GM18502 (cell line): ENCODE measurements at regions not wholly inside any gene's neighbourhood (a gene's known extent, or its start where the extent isn't known, plus 50 kb on each side); places are given as distances from the start of the nearest gene placed in this dataset.

Source experiments
- ATAC-seq: cut with Tn5 transposase; IDR thresholded peaks from one replicate; pipeline ENCODE4 v1.9.1; 2021; ENCODE audit warnings: mild to moderate bottlenecking; ENCODE audit not compliant: unreplicated experiment, poor library complexity

DNA sequence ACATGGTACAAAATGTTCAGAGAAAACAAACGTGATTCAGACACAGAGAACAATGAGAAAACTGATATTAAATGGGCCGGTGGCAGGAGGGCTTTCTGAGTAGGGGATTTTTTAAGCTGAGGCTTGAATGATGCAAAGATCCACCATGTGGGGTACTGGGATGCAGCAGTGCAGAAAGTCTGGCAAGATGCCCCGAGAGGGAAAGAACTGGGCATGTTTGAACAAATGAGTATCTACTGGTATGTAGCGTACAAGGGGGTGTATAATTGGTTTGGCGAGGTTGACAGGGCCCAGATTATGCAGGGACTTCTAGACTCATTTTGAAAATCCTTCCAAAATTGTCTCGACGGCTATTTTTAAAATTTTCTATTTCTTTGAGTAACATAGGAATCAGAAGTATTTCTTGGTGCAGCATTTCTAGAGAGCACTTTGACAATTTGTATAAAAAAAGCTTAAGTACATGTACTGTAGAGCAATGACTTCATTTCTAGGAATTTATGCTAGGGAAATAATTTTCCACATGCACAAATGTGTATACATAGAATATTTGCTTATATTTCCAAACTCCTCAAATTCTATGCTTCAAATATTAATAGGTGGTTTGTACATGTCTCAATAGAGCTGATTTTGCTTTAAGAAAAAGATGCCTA is 119.6 kb upstream of the DOK5 start:
- ATAC-seq: no peak

GRCh38 chr20:54356801-54357200 is 118.6 kb upstream of the DOK5 start:
- no peak for ATAC-seq

DNA sequence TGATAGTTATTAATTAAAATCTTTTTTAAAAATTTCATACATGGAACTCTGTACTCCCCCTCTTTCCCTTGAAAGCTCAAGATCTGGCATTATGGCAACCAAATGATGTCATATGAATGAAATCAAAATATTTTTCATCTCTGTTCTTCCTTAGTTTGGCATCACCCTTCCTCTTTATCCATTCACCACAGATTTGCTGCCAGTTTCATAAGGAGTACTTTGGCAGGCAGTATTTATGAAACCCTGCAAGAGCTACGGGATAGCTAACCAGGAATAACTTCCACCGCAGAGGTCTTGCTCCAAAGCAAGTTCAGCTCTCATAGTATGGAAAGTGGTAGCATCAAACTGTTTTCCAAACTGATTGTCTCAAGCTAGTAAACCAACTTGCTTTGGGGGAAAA is 113.9 kb upstream of the DOK5 start:
- no peak for ATAC-seq

DNA sequence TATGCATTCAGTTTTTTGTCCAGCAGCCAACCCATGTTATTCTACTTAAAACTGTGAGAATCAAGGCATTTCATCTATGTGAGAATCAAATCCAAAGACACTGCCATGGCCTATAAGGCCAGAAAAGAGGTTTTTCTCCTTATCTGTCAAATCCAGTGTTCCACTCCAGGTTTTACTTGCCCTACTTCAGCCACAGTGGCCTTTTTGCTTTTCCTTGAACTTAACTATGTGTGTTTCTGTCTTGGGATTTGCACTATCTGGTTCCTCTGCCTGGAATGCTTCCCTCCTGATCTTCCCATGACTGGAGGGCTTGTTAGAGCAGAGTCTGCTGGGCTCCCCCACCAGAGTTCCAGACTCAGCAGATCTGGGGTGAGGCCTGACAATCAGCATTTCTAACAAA is 113.1 kb upstream of the DOK5 start:
- ATAC-seq: no peak

DNA sequence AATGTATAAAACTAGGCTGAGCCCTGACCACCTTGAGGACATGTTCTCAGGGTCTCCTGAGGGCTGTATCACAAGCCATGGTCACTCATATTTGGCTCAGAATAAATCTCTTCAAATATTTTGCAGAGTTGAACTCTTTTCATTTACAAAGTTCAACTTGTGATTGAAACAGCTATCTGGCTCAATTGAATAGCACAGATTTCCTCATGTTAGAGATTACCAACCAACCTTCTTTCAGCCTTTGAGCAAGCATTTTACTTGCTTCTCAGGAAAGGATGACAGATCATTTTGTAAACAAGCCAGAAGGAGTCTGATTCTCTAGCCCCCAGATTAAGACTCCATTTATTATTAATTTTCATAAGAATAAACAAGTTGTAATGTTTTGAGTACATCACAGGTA is 111.0 kb upstream of the DOK5 start:
- no peak for ATAC-seq

- no peak for ATAC-seq
Observed at GRCh38 chr20:54364919-54365318, 110.5 kb upstream of the DOK5 start.

DNA sequence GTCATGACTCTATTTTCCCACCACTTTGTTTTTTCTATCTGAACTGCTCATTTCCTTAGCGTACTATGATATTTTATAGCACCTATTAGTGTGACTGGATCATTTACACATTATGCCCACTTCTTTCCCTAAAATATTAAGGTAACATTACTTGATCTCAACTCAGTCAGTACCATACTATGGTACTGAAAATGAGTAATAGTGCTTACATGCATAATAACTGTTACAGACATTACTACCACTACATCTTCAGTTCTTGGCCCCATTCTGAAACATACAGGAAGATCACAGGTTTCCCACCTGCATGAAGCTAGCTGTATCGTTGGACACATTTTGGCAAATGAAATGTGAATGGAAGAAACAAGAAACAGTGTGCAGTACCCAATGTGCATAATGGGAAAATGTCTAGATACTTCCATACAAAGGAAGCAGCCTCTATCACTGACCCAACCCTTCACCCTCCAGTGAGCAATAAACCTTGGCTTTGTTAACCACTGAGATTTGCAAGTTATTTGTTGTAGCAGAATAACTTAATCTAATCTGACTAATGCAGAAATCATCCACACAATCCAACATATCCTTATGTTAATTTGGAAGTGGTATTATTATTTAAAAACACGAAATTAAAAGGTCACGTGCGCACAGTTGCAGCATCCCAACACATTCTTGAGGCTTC is 108.6 kb upstream of the DOK5 start:
- ATAC-seq: no peak

DNA sequence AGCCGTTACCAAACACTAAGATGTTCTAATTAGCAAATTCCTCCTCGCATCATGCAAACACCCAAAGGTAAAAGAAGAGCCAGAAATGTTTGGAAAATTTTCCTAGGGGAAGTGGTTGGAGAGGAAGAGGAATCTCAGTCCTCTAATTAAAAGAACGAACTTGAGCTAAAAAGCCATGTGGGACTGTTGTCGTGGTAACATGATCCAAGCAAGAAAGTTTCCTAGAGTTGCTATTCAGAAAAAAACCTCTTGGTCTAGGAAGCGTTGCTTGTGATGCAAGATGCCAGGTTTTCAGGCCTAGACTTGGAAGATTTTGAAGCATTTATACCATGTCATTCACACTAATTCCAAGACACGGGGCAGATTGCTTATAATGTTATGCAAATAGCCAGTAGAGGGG is 106.8 kb upstream of the DOK5 start:
- ATAC-seq: no peak

GRCh38 chr20:54372313-54372712 is 103.1 kb upstream of the DOK5 start:
- ATAC-seq: no peak

- no peak for ATAC-seq
Observed at GRCh38 chr20:54377992-54378773, 97.2 kb upstream of the DOK5 start.

DNA sequence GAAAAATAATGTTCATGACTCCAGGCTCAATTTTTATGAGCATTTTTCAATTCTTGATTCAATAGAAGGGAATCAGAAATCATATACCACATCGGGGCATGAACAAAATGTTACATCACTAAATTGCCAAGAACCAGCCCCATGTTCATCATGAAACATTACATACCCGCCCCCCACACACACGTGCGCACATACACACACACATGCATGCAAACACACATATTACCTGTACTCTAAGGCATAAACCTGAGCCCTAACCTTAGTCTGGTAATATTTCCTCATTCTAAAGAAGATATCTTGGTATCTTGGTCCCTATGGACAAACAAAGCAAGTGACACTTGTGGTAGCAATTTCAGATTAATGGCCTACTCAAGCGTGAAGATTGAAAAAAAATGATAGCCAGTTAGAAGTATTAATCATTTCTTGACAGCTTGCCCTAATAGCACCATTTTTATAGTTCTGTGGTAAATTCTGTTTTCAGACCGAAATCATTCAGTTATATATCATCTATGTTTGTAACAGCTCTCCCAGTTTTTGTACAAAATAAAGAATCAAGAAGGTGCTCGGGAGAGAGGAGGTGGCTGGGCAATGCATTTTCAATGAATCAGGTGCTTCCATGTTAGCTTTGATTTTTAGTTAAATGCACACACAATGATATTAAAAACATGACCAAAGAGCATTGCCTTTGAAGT is 95.4 kb upstream of the DOK5 start:
- no peak for ATAC-seq

- no peak for ATAC-seq
Observed at GRCh38 chr20:54382419-54382818, 93.0 kb upstream of the DOK5 start.

DNA sequence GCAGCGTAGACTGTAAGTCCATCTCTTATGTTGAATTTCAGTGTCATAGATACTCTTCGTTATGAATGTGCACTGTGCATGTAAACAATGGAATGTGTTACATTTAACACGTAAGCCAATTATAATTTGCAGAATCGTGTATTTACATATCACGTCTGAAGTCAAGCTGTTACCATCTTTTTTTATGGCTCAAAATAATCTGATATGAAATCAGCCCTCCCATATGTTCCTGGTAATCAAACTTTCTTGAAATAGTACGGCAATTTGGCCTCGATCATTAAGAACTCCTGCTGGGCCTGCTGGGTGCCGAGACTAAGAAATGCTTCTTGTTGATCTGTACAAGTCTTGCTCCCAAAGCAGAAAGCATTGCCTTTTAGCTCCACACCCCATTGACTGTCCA is 89.6 kb upstream of the DOK5 start:
- no peak for ATAC-seq

DNA sequence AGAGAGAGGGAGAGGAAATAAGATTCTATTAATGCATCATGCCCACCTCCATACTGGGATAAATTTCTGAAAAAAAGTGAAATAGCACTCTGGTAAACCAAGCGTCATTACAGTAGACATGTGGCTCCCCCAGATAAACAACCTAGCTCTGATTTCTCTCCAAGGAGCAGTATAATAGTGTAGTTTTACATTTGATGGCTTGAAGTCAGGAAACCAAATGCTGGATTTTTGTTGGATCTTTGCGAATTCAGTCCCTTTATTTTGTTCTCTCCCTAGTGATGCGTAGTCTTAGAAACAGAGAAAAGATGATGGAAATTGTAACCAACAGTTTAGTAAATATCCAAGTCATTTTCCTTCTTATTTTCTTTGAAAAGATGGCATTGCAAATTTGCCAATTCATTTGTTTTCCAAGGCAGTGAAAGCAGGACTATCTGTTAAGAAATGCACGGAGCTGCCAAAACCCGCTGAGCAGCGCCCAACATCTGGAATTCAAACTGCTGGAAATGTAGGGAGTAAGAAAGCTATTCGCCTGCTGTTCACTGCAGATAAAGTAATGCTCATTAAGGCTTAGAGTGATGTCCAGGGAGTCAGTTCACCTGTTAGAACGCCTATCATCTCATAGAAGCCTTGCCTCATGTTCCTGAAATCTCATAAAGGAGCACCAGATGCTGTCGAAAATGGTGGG is 85.7 kb upstream of the DOK5 start:
- ATAC-seq: no peak

DNA sequence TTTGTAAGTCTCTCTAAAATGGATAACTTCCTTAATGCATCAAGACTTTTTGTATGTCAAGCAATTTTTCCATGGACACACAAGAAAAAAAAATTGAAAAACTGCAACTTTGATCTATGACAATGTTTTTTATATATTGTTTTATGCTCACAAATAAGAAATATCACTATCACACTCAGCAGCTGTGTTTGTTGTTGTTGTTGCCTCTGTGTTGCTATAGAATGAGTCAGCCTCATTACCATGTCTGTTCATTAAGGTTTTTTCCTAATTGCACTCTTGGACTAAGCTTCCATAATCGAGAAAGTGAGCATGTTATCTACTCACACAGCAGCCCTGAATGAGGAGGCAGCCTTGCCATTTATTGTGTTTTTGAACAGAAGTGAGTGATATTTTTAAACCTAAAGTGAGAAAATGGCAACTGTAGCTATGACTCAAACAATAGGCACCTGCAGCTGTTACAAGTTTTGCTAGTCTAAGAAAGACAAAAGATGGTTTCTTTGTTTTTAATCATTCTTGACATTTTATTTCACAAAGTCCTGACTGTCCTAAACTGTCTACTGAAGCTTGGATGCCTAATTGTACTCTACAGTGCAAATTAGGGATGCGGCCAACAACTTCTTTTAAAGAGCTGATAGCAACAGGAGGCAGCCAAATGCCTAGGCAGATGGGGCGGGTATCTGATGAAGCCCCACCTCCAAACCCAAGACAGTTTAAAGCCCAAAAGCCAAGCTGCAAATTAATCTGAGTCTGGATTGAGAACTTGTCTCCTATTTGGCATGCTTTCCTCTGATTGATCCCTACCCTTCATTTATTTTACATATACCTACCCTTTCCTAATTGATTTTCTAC is 77.9 kb upstream of the DOK5 start:
- no peak for ATAC-seq

GRCh38 chr20:54398814-54399213 is 76.6 kb upstream of the DOK5 start:
- no peak for ATAC-seq

DNA sequence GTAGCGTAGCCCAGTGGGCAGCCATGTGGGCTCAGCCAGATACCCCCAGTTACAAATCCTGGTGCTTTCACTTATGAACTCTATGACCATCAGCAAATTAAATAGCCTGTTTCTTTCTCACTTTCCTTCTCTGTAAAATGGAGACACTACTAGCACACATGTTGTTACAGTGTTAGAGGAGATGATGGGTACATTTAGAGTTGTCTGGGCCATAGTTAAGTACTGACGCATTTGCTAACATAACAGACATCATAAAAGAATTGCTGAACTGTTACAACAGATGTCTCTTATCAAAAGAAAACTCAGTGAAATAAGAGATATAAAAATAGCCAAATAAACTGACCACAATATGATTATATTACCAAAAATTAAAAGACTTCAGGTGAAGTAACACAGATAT is 69.9 kb upstream of the DOK5 start:
- no peak for ATAC-seq

DNA sequence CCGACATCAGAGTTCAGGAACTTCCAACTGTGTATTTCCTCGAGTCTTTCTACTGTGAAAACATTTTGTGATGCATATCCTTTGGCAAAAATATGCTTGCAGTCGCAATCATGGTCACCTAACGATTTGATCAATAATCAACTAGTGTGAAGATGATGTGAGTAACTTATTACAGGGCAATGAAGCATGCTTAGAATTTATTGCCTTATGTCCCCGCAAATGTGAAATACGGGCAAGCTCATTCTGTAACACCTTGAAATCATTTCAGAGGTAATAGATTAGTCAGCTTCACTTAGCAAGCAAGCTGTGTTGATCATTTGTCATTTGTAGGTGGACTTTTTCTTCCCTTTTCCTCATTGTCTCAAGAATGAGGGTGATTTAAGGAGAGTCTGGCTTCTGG is 67.9 kb upstream of the DOK5 start:
- no peak for ATAC-seq

GRCh38 chr20:54415967-54416366 is 59.4 kb upstream of the DOK5 start:
- ATAC-seq: no peak

DNA sequence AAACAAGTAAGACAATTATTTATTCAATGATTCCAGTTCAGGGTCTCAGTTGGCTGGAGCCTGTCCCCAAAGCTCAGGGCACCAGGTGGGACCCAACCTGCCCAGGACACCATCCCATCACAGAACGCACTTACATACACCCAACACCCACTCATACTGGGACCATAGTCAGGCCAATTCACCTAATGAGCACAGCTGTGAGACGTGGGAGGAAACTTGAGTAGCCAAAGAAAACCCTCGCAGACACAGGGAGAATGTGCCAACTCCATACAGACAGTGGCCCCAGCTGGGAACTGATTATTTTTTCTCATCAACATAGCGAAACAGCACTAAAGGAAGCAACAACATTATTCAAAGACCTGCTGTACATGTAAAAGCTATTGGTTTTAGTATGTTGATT is 58.6 kb upstream of the DOK5 start:
- no peak for ATAC-seq
